HG02885 (cell line): ENCODE measurements at regions not wholly inside any gene's neighbourhood (a gene's known extent, or its start where the extent isn't known, plus 50 kb on each side); places are given as distances from the start of the nearest gene placed in this dataset.

ENCODE experiments used
- ATAC-seq: cut with Tn5 transposase; IDR thresholded peaks from one replicate; pipeline ENCODE4 v1.9.1; 2021; ENCODE audit warnings: mild to moderate bottlenecking; ENCODE audit not compliant: unreplicated experiment, poor library complexity

DNA sequence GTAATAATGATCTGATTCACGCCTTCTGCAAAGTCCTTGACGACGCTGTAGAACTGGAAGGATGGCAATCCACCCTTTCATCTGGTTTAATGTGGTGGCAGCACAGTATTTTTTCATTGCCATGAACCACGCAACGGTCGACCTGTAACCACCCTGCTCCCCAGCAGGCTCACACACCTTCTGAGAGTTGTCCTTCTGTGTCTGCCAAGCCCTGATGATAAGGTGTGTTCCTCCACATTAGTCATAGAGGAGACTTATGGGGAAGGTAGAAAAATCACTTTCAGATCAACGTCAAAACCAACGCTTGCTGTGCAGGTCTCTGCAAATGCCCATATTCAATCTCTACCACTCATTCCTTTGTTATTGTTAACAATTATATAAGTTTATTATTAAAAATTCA lies 328.7 kb downstream of the SIPA1L2 start:
- no peak for ATAC-seq

DNA sequence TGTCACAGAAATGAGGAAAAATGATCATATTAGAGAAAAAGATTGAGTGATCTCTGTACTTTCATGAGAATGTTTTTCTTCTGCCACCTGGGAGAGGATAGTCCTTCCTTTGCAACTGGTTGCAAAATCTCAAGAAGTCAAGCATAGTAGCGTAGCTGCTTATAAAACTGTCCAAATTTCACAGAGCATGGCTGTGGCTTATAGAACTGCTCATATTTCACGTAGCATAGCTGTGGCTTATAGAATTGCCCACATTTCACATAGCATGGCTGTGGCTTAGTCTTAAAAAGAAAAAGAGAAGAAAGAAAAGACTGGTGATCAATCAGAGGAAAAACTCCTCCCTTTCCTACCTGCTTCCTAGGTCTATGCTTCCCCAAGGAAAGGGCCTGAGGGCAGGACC lies 329.5 kb downstream of the SIPA1L2 start:
- ATAC-seq, result no peak

DNA sequence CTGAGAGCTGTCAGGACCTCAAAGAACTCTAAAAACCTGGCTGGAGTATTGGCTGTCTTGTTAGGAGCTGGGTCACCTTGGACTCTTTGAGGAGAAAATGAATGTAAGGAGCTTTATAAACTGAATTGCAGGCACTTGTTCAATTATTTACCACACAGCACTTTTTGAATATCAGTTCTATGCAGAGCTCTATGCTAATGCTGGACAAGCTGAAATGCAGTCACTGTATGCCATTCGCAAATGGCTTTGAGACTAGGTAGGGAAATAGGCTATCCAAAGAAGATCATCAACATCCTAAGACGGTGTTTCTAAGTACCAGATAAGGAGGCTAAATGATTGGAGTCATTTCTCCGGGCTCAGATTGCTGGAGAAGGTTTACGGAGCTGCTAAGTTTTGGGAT lies 333.5 kb downstream of the SIPA1L2 start:
- ATAC-seq, result no peak

DNA sequence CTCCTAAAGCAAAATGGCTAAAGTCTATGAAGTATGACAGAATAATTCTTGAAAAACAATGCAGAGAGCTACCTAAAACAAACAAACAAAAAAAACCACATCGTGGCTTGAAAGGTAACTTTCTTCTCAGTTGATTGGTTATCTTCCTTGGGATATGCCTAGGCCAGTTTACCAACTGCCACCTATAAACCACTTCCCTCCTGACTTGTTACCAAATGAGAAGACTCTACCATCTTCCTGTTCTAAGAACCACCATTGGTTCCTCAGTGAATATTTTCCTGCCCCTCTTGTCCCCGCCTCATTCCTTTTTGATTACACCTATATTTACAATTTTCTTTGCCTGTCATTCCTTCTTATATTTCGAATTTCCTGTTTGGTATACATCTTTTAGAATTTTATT lies 336.6 kb downstream of the SIPA1L2 start:
- ATAC-seq, result no peak

DNA sequence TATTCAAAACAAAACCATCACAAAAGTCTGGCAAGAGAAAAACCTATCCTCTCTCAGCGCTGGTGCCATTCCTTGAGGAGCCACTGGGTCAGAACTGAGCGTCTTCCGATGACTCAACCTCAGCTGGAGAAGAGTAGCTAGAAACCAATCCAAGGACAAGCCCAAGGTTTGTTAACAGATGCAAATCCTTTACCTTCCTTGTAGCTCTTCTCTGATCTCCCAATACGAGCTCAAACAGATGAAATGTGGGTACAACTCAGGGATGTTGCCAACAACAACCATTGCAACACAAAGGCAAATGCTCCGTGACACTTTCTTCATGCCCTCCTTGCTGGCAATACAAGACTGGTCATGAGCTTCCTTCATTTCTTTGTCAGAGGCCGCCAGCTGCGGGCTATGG lies 337.1 kb downstream of the SIPA1L2 start:
- ATAC-seq, result no peak

DNA sequence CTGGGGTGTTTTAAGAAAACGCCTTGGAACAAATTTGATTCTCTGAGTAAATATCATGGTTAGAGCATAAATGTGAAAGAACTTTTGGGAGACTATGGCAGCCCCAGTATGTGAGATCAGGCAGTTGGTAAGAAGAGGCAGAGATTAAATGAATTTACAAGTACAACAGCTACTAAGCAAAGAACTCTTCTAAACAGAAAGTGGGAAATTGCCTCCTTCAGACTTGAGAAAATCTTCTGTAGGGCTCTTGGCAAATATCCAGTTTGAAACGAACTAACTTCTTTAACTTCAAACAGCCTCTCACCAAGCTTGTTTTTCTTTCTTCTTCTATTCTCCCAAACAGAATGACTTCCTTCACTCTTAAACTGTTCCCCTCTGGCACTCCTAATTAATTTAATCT lies 337.7 kb downstream of the SIPA1L2 start:
- ATAC-seq, result no peak

DNA sequence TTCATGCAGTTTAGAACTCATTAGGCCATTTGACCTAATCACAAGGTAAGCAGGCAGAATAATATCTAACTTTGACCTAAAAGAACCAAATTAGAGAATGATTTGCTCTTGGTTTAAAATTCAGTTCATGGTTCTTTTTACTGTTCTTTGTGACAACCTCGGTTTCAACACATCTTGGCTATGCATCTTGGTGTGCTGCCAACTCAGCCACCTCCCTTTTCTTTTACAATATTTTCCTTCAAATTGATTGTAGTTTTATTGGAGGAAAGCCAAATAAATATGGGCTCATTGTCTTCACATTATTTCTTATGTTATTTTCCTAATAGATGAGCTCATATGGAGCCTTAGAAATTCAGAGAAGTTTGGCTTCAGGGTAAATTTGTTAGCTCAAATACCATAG lies 338.3 kb downstream of the SIPA1L2 start:
- ATAC-seq, result no peak

DNA sequence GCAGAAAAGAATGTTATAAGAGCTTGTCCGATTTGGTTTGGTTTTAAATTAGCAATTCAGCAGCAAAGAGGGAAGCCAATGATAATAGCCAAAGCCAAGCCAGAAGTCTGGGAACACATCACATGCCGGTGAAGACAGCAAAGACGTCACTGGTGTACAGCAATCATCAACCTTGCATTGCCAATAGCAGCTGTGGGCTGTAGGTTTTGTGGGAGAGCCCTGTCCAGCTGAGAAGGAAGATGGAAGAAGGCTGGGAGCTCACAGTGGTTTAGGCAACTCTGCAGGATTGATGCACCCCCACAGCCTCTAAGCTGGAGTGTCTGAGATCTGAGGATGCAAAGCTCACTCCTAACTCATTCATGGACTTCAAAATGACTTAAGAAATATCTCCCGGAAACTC lies 338.7 kb downstream of the SIPA1L2 start:
- no peak for ATAC-seq

DNA sequence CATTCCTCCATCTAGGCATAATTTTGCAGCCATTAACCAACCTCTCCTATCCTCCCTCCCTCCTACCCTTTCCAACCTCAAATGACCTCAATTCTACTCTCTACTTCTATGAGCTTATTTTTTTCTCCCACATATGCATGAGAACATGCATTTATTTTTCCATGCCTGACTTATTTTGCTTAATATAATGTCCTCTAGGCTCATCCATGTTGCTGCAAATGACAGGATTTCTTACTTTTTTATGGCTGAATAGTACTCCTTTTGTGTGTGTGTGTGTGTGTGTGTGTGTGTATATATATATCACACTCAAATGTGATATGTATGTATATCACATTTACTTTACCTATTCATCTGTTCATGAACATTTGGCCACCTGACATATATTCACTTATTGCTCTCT lies 339.4 kb downstream of the SIPA1L2 start:
- no peak for ATAC-seq

DNA sequence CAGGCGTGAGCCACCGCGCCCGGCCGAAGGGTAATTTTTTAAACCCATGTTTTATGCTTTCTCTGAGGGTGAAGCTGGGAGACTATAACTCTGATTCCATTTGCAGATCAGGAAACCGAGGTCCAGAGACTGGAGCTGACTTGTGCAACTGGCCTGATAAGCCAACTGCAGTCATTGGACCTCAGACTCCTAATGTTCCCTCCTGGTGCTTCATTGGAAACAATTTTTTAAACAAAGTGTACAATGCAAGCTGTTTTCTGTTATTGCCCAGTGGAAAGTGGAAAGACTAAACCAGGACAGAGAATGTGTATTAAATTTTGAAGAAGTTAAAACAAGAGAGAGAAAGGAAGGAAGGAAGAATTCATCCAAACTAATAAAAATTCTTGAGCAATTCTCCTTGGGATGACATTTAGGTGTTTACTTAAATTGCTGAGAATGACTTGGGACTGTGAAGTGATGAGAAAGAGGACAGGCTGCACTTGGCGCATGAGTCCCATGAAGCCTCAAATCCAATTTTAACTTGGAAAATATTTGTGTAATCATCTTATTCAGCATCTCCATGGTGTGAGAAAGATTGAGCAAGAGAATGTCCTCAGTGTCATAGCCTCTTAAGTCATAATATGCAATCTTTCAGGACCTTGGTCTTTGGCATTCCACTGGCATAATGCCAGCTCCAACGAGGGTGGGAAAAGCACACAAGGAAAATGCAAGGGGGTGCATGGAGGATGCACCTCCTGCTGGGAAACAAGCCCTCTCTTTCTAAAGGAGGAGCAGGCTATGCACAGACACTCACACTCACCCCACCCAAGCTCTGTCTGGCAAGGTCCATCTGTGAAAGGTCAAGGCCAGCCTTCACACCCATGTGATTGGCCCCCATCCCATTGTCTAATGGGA lies 342.0 kb downstream of the SIPA1L2 start:
- ATAC-seq, result no peak

DNA sequence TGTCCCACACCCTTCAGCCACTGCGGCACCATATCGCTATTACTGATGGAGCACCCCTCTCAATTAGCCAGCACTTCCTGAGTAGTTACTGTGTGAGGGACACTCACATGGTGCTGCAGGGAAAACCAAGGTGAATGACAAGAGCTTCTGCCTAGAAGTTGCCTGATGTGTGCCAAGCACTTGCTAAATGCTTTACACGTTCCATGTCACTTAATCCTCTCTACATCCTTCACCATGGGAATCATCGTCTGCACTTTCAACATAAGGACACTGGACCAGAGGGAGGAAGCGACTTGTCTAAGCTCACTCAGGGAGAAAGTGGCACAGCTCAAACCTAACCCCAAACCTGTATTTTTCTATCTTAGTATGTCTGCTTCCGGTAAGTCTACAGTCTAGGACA lies 344.8 kb downstream of the SIPA1L2 start:
- no peak for ATAC-seq

DNA sequence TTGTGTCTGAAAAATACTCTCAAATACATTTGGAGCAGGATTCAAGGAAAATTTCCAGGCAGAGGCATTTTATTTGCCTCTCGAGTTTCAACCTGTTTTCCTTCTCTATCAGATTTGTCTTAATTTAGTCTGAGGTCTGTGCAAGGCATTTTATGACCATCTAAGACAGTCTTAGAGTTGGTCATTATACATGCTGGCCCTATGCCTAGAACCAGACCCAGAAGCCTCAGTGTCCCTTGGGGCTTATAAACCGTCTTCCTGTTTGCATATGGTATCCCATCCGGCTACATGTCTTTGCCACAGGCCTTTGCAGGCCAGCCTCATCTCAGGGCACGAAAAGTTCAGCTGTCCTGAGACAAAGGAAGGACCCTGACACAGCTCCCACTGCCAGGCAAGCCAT lies 346.1 kb downstream of the SIPA1L2 start:
- no peak for ATAC-seq

DNA sequence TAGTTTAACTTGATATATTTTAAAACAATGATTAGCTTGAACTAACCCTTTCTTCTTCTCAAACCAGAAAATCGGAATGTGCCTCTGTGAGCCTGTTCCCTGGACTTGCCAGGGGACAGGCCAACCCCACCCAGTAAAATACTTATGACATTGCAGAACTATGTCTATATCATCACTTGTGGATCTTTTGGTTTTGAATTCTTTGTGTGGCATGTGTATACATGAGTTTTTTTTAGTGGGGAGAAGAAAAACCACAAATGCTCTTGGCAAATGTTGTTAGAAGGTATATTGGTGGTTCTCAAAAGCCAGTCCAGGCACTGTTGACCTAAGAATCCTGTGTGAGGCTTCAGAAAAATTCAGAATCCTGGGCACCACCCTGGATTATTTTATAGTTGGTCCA lies 347.4 kb downstream of the SIPA1L2 start:
- ATAC-seq, result no peak

DNA sequence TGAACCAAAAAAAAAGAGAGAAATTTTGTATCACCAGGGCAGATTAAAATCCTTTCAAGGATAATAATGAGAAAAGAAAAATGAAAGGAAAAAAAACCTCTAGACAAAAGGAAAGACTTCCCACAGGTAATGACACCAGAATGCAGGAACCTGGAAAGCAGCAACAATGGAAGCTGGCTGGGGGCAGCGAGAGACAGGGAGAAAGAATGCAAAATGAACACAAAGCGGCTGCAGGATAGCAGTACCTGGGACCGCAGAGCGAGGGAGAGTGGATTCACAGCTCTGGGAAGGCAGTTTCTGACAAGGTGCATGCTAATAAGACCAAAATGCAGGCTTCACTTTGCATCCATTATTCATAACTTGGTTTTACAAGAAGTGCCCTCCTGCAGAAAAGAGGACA lies 349.0 kb downstream of the SIPA1L2 start:
- ATAC-seq, result no peak

DNA sequence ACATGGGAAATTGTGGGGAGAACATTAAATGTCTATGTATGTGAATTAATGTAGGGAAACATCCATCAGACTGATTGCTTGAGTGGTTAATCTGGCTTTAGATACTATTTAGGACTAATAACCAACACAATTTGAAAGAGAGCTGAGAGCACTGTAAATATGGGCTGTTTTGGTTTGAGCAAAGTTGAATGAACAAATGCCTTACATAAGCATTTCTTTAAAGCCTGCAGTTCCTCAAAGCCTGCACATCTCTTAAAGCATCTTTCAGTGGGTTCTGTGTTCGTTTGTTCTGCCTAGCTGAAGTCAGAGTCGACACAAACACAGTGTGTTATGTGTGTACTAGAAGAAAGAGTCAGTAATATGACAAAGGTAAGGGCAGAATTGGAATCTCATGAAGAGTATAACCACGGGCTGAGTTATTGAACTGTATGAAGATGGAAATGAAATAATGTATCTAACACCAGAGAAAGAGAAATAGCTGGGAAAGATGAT lies 350.0 kb downstream of the SIPA1L2 start:
- ATAC-seq, result no peak

DNA sequence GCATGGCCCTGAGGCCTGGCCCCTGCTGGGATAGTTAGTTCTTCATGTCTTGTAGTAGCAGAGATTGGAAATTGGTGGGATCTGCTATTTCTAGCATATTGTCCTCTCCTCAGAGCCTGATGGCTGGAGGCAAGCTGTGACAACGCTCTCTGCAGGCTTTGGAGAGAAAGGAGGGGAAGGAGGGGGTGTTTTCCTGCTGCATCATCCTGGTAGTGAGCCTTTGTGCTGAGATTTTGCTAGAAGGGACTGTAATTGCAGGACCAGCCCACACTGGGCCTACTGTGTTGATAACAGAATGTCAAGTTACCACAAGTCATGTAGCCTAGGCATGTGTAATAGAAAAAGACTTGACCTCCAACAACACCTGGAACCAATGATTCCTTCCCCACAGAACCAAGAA lies 351.0 kb downstream of the SIPA1L2 start:
- no peak for ATAC-seq

DNA sequence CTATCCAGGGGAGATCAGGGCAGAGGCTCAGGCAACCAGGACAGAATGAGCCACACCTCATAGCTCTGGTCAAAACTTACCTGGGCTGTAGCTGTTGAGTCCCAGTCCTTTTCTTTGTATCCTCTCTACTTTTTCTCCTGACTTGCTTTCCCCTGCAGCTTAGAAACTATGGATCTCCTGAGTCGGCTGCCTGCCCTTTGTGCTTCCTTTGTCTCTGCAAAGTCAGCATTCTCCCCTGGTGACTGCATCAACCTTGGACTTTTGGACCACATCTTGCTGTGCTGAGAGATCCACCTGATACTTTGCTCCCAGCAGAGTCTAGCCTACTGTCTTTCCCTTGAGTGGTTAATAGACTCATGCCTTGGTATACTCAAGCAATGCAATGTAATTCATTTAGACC lies 353.3 kb downstream of the SIPA1L2 start:
- no peak for ATAC-seq

DNA sequence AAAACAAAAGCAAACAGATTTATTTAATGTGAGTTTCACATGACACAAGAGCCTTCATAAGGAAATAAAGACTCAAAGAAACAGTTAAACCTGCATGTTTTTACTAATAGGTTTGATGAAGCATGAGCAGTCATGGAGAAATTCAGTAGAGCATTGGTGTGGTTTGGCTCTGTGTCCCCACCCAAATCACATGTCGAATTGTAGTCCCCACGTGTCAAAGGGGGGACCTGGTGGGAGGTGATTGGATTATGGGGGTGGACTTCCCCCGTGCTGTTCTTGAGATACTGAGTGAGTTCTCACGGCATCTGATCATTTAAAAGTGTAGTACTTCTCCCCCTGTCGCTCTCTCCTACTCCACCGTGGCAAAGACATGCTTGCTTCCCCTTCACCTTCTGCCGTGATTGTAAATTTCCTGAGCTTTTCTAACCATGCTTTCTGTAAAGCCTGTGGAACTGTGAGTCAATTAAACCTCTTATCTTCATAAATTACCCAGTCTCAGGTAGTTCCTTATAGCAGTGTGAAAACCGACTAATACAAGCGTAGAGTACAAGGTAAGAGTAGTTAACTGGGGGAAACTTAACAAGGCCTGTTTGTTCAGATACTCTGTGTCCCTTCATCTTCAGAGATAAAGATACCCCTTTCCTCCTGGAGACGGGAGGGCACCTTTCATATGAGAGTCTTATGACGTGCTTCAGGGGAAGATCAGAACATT lies 354.8 kb downstream of the SIPA1L2 start:
- no peak for ATAC-seq

DNA sequence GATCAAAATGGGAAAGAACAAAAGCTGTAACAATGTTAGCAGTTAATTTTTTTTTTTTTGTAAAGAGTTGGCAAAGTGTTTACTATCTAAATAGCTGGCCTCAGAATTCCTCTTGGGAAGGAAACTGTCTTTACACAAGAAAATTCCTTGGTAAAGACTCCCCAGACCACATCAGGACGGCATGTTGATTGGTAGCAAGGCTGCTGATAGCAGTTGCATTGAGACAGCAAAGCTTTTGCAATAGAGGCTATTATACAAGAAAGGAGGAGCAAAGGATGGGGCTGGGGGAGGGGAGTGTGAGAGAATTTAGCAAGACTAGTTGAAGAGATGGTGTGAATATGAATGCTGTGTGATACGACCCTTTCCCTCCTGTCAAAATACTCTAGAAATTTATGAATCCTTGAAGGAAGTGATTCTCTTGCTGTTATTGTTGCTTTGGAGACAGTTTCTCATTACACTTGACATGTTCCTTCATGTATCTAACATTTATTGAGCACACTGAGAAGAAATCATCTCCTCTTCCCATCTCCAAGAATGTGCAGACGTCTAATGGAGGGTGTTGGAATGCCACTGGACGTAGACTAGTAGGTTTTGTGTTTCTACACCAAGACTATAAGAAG lies 355.6 kb downstream of the SIPA1L2 start:
- no peak for ATAC-seq

DNA sequence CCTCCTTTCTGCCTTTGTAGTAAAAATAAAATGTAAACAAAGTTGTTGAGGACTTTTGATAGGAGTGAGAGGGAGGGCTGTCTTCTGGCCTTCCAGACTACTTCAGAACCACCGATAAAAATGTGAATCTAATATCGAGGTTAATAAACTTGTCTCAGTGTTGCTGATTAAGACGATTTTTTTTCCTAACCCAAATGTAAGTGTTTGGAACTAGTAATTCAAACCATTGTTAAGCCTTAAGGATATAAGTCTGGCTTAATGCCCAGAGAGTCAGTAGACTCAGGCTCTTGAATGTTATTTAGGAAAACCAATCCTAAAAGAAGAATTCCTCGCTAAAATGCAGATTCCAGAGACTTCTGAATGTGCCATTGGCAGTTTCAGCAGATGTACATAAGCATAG lies 356.9 kb downstream of the SIPA1L2 start:
- ATAC-seq, result no peak

DNA sequence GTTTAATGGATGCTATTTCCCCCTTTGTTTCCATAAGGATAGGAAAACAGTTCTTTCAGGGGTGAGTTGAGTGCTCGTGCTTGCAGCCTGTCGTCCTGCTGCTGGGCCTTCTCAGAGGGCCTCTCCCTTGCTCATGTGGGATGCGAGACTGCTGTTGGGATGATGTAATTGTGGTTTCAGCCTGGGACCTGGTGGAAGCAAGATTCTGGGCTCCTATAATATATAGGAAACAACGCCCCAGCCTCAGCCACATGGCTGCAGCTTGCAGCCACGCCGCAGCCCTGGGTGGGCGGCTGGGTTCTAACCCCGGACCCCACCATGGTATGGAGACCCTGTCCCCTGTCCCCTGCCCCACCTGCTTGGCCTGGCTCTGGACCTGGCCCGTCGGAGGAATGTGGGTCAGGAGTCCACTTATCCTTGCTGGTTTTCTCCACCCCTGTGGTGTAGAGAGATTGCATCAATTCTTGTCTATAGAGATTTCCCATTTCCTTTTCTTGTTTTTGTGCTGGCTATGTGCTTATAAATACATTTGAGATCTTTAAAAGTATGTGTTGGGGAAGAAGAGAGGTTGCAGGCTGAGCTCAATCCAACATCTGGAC lies 357.8 kb downstream of the SIPA1L2 start:
- ATAC-seq, result no peak
